ENCODE measurements at regions not wholly inside any gene's neighbourhood (a gene's known extent, or its start where the extent isn't known, plus 50 kb on each side); places are given as distances from the start of the nearest gene placed in this dataset.
"Not testable (repeated sequence)": the region's sequence is repeated elsewhere in the genome, so short reads cannot be mapped to it uniquely, and the experiment has no call there.

DNA sequence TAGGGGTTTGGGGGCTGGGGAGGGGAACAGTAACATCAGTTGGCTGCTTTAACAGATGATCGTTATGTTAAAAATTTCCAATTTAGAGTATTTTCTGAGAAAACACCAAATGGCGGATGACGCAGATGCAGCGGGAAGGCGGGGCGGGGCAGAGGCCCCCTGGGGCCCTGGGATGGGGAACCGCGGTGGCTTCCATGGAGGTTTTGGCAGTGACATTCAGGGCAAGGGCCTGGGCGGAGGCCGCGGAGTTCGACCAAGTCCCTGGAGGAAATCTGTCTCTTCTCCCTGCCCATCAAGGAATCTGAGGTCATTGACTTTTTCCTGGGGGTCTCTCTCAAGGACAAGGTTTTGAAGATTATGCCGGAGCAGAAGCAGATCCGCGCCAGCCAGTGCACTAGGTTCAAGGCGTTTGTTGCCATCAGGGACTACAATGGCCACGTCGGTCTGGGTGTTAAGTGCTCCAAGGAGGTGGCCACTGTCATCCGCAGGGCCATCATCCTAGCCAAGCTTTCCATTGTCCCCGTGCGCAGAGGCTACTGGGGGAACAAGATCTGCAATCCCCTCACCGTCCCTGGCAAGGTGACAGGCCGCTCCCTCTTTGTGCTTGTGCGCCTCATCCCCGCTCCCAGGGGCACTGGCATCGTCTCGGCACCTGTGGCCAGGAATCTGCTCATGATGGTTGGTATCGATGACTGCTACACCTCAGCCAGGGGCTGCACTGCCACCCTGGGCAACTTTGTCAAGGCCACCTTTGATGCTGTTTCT, 310.2 kb downstream of the PTPRC start:
- TF ChIP-seq, protein P1, sequence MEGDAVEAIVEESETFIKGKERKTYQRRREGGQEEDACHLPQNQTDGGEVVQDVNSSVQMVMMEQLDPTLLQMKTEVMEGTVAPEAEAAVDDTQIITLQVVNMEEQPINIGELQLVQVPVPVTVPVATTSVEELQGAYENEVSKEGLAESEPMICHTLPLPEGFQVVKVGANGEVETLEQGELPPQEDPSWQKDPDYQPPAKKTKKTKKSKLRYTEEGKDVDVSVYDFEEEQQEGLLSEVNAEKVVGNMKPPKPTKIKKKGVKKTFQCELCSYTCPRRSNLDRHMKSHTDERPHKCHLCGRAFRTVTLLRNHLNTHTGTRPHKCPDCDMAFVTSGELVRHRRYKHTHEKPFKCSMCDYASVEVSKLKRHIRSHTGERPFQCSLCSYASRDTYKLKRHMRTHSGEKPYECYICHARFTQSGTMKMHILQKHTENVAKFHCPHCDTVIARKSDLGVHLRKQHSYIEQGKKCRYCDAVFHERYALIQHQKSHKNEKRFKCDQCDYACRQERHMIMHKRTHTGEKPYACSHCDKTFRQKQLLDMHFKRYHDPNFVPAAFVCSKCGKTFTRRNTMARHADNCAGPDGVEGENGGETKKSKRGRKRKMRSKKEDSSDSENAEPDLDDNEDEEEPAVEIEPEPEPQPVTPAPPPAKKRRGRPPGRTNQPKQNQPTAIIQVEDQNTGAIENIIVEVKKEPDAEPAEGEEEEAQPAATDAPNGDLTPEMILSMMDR (IDR thresholded peaks at IDR 0.05; ENCODE audit: insufficient read depth, low read length, missing control alignments) = no peak
- POLR2A ChIA-PET = no interaction called here

GRCh38 chr1:198950036-198950435, 311.2 kb downstream of the PTPRC start:
- no peak for DNase-seq (ENCODE audit: low read depth, low spot score)
- TF ChIP-seq, protein P1 (IDR thresholded peaks at IDR 0.05; ENCODE audit: insufficient read depth, low read length, missing control alignments) = no peak
- ChIA-PET POLR2A (no interaction called here), CTCF (no interaction called here)
- H3K4me3 ChIP-seq (ENCODE audit: low read depth, low read length) = no peak overlapping the region

More for the DNA sequence above, 310.2 kb downstream of the PTPRC start:
- CTCF ChIA-PET = no interaction called here
- DNase-seq (ENCODE audit: low read depth, low spot score) = no peak
- no peak overlapping the region for H3K4me3 ChIP-seq (ENCODE audit: low read depth, low read length)

DNA sequence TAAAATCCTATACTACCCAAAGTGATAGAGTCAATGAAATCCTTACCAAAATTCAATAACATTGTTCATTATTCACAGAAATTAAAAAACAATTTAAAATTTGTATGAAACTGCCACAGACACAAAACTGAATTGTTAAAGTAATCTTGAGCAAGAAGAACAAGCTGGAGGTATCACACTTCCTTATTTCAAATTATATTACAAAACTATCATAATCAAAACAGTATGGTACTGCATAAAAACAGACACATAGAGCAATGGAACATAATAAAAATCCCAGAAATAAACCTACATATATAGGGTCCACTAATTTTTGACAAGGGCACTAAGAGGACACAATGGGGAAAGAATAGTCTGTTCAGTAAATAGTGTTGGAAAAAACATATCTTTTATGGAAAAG, 316.2 kb downstream of the PTPRC start:
- no peak for DNase-seq (ENCODE audit: low read depth, low spot score)
- CTCF ChIA-PET = no interaction called here
- no peak overlapping the region for H3K4me3 ChIP-seq (ENCODE audit: low read depth, low read length)
- POLR2A ChIA-PET = no interaction called here
- TF ChIP-seq, protein P1 (IDR thresholded peaks at IDR 0.05; ENCODE audit: insufficient read depth, low read length, missing control alignments) = no peak

DNA sequence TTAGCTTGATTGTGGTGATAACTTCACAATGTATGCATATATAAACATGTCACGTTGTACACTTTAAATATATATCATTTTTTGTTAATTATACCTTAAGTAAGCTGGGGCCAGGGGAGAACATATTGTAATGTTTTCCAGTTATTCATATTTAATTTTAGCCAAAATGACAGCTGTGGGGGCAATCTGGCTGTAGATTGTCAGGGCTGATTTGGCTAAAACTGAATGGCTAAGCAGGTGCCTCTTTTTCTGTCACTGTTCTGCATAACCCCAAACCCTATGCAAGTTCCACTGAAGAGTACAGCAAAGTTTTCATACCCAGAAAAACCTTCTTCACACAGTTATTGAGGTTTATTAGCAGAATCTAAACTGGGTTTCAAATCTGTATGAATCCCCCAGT, 318.2 kb downstream of the PTPRC start:
- TF ChIP-seq, protein P1 (IDR thresholded peaks at IDR 0.05; ENCODE audit: insufficient read depth, low read length, missing control alignments) = no peak
- DNase-seq (ENCODE audit: low read depth, low spot score) = no peak
- POLR2A ChIA-PET = no interaction called here
- H3K4me3 ChIP-seq (ENCODE audit: low read depth, low read length) = no peak overlapping the region
- CTCF ChIA-PET = interaction anchor here (1.3 kb wide), 1 partner anchor 17 kb away, joined by 3 read pairs; no protein-coding TSS in a partner anchor

- DNase-seq (ENCODE audit: low read depth, low spot score) = no peak
- no peak overlapping the region for H3K4me3 ChIP-seq (ENCODE audit: low read depth, low read length)
- TF ChIP-seq, protein P1 (IDR thresholded peaks at IDR 0.05; ENCODE audit: insufficient read depth, low read length, missing control alignments) = no peak
- POLR2A ChIA-PET = no interaction called here
- CTCF ChIA-PET = interaction anchor here (1.1 kb wide), 1 partner anchor 16 kb away, joined by 3 read pairs; no protein-coding TSS in a partner anchor
Measured at GRCh38 chr1:198959032-198959431, 320.2 kb downstream of the PTPRC start.

DNA sequence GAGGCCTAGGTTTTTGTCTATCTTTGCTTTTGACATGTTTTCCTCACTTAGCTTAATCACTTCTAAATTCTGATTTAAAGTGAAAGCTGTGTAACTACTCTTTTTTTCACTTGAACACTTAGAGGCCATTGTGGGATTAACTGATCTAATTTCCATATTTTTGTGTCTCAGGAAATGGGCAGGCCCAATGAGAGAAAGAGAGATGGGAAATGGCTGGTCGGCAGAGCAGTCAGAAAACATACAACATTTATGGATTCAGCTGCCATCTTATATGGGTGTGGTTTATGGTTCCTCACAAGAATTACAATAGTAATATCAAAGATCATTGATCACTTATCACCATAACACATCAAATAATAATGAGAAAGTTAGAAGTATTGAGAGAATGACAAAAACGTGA, 320.8 kb downstream of the PTPRC start:
- TF ChIP-seq, protein P1 (IDR thresholded peaks at IDR 0.05; ENCODE audit: insufficient read depth, low read length, missing control alignments) = no peak
- POLR2A ChIA-PET = no interaction called here
- H3K4me3 ChIP-seq (ENCODE audit: low read depth, low read length) = no peak overlapping the region

DNA sequence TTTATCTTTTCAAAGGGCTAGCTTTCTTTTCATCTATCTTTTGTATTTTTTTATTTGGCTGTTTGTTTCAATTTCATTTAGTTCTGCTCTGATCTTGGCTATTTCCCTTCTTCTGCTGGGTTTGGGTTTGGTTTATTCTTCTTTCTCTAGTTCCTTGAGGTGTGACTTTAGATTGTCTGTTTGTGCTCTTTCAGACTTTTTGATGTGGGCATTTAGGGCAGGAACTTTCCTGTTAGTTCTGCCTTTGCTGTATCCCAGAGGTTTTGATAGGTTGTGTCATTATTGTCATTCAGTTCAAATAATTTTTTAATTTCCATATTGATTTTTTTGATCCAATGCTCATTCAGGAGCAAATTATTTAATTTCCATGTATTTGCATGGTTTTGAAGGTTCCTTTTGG, 325.0 kb downstream of the PTPRC start:
- H3K4me3 ChIP-seq (ENCODE audit: low read depth, low read length); DNase-seq (ENCODE audit: low read depth, low spot score); POLR2A ChIA-PET: not testable (repeated sequence)
- CTCF ChIA-PET = interaction anchor here (1.3 kb wide), 1 partner anchor 149 kb away, joined by 3 read pairs; no protein-coding TSS in a partner anchor

More for the DNA sequence above, 320.8 kb downstream of the PTPRC start:
- CTCF ChIA-PET = interaction anchor here (1.1 kb wide), 1 partner anchor 17 kb away, joined by 3 read pairs; no protein-coding TSS in a partner anchor
- no peak for DNase-seq (ENCODE audit: low read depth, low spot score)

All from AG04449 (cell line).